Sigmoid colon (tissue), 6 donors: ENCODE measurements at regions not wholly inside any gene's neighbourhood (a gene's known extent, or its start where the extent isn't known, plus 50 kb on each side); places are given as distances from the start of the nearest gene placed in this dataset.

ENCODE experiments used
- DNase-seq: peaks from one replicate; pipeline ENCODE4 v3.0.0-alpha.2; 2019
- H3K27ac ChIP-seq, 4 donors: fragments of 200-600 bp; sonication (generic); one replicate each; pipeline ENCODE4 v1.5.1; 2016 to 2019; ENCODE audit warnings: mild to moderate bottlenecking in 1 of 4
- H3K27me3 ChIP-seq, 3 donors: fragments of 200-600 bp; sonication (generic); one replicate each; pipeline ENCODE4 v1.5.1; 2019; ENCODE audit warnings: mild to moderate bottlenecking in 1 of 3
- H3K36me3 ChIP-seq, 4 donors: fragments of 200-600 bp; sonication (generic); one replicate each; pipeline ENCODE4 v1.5.1; 2016 to 2019
- H3K4me1 ChIP-seq, 4 donors: fragments of 200-600 bp; sonication (generic); one replicate each; pipeline ENCODE4 v1.5.1; 2017 to 2019
- H3K4me3 ChIP-seq, 4 donors: fragments of 200-600 bp; sonication (generic); one replicate each; pipeline ENCODE4 v1.5.1; 2017 to 2019; ENCODE audit warnings: mild to moderate bottlenecking in 2 of 4, moderate library complexity in 1 of 4
- H3K9me3 ChIP-seq, 4 donors: fragments of 200-600 bp in 3 of 4; sonication (generic) in 3 of 4; one replicate each; pipeline versions ENCODE4 v1.5.1 to v1.6.1; 2013 to 2019
- EP300 ChIP-seq, 4 donors: sonication (generic); formaldehyde crosslinking; IDR thresholded peaks; one replicate each; pipeline ENCODE4 v1.6.1; 2017; ENCODE audit warnings: antibody characterized with exemption in 4 of 4
- POLR2A ChIP-seq, 2 donors: fragments of 450-650 bp; IDR thresholded peaks; one replicate each; pipeline ENCODE4 v1.6.1; 2016; ENCODE audit warnings: antibody characterized with exemption in 2 of 2, mild to moderate bottlenecking in 2 of 2, moderate library complexity in 2 of 2
- POLR2AphosphoS5 ChIP-seq, 4 donors: sonication (generic); formaldehyde crosslinking; IDR thresholded peaks; one replicate each; pipeline ENCODE4 v1.6.1; 2017; ENCODE audit warnings: antibody characterized with exemption in 4 of 4
- WGBS, 2 donors: extraction: QIAGEN DNeasy Blood & Tissue Kit; methylation state at CpG; one replicate each; pipeline ENCODE4 v1.1.7; 2013; 5-methylcytosine and 5-hydroxymethylcytosine counted together
- intact Hi-C: fragments of 100-400 bp; cut with DNase I; formaldehyde crosslinking; loops from one replicate; pipeline ENCODE4 v1.15.1; 2023
- TF ChIP-seq, protein P1 (sequence below), 4 experiments: fragments of 450-650 bp in 3 of 4; fragments of 200-600 bp in 1 of 4; IDR thresholded peaks; one replicate each; pipeline ENCODE4 v1.5.1; 2016 to 2019; ENCODE audit warnings: antibody characterized with exemption in 4 of 4, mild to moderate bottlenecking in 3 of 4, moderate library complexity in 2 of 4
- donor health status: healthy with polysubstance abuse.
- donor health status: healthy.

DNA sequence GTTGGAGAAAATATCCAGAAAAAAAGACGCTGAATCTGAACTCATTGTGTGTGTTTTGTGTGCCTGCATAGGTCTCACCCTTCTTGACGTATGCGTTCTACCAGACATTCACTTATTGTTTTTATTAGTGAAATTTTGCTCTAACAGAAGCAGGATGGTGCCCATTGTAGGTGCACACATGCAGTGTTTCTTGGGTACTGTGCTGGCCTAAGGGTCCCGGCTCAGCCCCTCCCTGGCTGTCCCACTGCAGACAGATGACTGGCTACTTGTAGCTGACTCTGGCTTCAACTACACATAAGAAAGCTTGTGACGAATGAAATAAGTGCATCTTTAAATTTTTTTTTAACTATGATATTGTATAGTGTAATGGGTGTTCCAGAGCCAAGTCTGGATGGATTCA lies 227.0 kb downstream of the CBLN1 start:
- DNase-seq, result no peak
- no peaks in the 10 kb centered on the region for H3K36me3 ChIP-seq
- H3K27ac ChIP-seq, result no peak overlapping the region
- intact Hi-C loops, result no loop called here
- H3K27me3 ChIP-seq, result no peaks in the 10 kb centered on the region
- 81 to 90% methylated on average over 5 of the region's 5 CpGs for WGBS, 2 donors
- H3K4me1 ChIP-seq, result peaks cover 0 to 22% (median 18%) of the 10 kb centered on the region in 4 donors
- TF ChIP-seq POLR2A (IDR thresholded peaks at IDR 0.05) (no peak), POLR2AphosphoS5 (IDR thresholded peaks at IDR 0.05) (no peak)
- H3K9me3 ChIP-seq, result no peaks in the 10 kb centered on the region
- H3K4me3 ChIP-seq, result no peak overlapping the region

DNA sequence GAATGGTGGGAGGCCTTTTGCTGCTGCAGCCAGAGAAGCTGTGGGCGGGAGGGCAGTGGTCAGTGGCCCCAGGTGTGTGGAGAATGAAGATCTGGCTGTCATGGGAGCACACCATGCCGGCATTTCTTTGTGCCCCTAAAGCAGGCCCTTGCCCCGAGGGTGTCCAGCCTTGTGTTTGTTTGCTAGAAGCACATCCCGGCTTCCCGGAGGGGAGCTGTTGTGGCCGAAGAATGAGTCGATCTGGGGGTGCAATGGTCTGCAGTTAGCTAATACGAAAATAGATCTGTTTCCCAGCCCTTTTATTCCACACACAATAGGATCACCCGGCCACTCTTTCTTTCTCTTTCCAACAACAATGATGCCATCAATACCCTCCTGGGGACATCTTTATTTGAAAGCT lies 228.8 kb downstream of the CBLN1 start:
- Histone ChIP-seq H3K4me1 (peaks cover 0 to 30% (median 22%) of the 10 kb centered on the region in 4 donors), H3K27me3 (no peaks in the 10 kb centered on the region), H3K36me3 (no peaks in the 10 kb centered on the region), H3K27ac (no peak overlapping the region), H3K4me3 (no peak overlapping the region), H3K9me3 (no peaks in the 10 kb centered on the region)
- no peak for DNase-seq
- intact Hi-C loops, result no loop called here
- no peak for TF ChIP-seq EP300 (IDR thresholded peaks at IDR 0.05)
- no peak for TF ChIP-seq POLR2AphosphoS5 (IDR thresholded peaks at IDR 0.05)
- no peak for TF ChIP-seq POLR2A (IDR thresholded peaks at IDR 0.05)
- TF ChIP-seq, protein P1, sequence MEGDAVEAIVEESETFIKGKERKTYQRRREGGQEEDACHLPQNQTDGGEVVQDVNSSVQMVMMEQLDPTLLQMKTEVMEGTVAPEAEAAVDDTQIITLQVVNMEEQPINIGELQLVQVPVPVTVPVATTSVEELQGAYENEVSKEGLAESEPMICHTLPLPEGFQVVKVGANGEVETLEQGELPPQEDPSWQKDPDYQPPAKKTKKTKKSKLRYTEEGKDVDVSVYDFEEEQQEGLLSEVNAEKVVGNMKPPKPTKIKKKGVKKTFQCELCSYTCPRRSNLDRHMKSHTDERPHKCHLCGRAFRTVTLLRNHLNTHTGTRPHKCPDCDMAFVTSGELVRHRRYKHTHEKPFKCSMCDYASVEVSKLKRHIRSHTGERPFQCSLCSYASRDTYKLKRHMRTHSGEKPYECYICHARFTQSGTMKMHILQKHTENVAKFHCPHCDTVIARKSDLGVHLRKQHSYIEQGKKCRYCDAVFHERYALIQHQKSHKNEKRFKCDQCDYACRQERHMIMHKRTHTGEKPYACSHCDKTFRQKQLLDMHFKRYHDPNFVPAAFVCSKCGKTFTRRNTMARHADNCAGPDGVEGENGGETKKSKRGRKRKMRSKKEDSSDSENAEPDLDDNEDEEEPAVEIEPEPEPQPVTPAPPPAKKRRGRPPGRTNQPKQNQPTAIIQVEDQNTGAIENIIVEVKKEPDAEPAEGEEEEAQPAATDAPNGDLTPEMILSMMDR (IDR thresholded peaks at IDR 0.05), result no peak
- WGBS, 2 donors, result 82 to 88% methylated on average over 9 of the region's 9 CpGs

DNA sequence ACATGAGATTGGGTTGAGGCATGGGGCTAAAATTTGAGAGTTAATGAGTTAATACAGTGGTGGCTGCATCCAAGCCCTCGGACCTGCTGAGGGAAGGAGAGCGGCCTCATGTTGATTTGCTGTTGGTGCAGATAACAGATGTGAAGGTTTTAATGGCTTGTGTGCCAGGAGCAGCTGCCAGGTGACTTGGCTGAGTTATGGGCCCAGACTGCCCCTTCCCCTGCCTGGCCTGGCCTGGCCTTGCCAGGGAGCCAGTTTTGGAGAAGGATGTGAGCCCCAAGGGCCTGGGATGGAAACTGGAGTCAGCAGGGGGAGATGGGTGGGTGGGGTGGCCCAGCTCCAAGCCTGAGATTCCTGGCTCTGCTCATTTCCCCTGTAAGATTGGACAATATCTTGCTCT lies 230.1 kb downstream of the CBLN1 start:
- Histone ChIP-seq H3K4me3 (no peak overlapping the region), H3K36me3 (no peaks in the 10 kb centered on the region), H3K27ac (peak overlapping the region in 2 of 4 donors; percentile 50 to 66), H3K27me3 (no peaks in the 10 kb centered on the region), H3K9me3 (no peaks in the 10 kb centered on the region), H3K4me1 (peaks cover 0 to 30% (median 22%) of the 10 kb centered on the region in 4 donors)
- 53 to 69% methylated on average over 2 of the region's 2 CpGs for WGBS, 2 donors
- TF ChIP-seq EP300 (IDR thresholded peaks at IDR 0.05) (no peak), POLR2AphosphoS5 (IDR thresholded peaks at IDR 0.05) (no peak), POLR2A (IDR thresholded peaks at IDR 0.05) (no peak)
- TF ChIP-seq, protein P1 (IDR thresholded peaks at IDR 0.05), result no peak
- DNase-seq, result no peak
- intact Hi-C loops, result no loop called here

DNA sequence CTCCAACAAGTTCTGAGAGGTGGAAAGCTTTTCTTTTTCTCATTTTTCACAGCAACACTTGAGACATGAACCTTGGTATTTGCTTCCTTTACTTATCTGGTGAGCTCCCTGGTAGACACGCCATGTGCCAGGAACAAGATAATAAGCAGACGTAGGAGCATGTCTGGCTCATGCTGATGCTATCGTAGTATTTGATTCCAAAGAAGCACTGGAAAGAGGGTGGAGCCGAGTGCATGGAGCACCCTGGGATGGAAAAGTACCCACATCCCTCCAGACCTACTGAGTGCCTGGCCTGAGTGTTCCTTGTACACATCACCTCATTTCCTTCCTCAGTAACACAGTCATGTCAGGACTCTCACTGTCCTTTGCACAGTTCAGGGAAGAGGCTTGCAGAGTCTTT lies 231.0 kb downstream of the CBLN1 start:
- Histone ChIP-seq H3K4me1 (peaks cover 0 to 30% (median 22%) of the 10 kb centered on the region in 4 donors), H3K4me3 (no peak overlapping the region), H3K27me3 (no peaks in the 10 kb centered on the region), H3K9me3 (no peaks in the 10 kb centered on the region), H3K36me3 (no peaks in the 10 kb centered on the region), H3K27ac (peak overlapping the region in 3 of 4 donors; percentile 50 to 66 (median 58))
- intact Hi-C loops, result no loop called here
- TF ChIP-seq POLR2AphosphoS5 (IDR thresholded peaks at IDR 0.05) (peak; percentile 52 to 87 (median 77)), POLR2A (IDR thresholded peaks at IDR 0.05) (no peak), EP300 (IDR thresholded peaks at IDR 0.05) (peak in 1 of 4 donors; percentile 66)
- TF ChIP-seq, protein P1 (IDR thresholded peaks at IDR 0.05), result no peak
- 81 to 84% methylated on average over 4 of the region's 4 CpGs for WGBS, 2 donors
- DNase-seq, result peak; percentile 66

DNA sequence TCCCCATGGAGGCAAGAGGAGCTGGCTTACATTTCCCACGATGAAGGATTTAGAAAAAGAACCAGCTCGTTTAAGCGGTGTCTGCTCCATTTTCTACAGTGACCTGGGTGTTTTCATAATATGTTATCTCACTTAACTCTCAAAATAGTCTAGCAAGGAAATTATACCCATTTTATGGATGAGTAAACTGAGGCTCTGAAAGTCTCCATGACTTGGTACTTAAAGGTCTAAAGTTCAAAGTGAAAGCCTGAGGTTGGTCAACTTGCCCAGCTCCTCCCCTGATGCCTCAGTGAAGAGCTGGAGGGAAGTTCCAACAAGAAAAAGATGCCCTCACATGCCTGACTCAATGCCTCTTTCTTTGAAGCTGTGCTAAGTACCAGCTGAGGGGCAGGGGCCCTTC lies 232.0 kb downstream of the CBLN1 start:
- DNase-seq, result no peak
- H3K4me3 ChIP-seq, result no peak overlapping the region
- H3K4me1 ChIP-seq, result peaks cover 0 to 30% (median 22%) of the 10 kb centered on the region in 4 donors
- intact Hi-C loops, result no loop called here
- no peaks in the 10 kb centered on the region for H3K36me3 ChIP-seq
- TF ChIP-seq POLR2AphosphoS5 (IDR thresholded peaks at IDR 0.05) (no peak), EP300 (IDR thresholded peaks at IDR 0.05) (no peak), POLR2A (IDR thresholded peaks at IDR 0.05) (no peak)
- TF ChIP-seq, protein P1 (IDR thresholded peaks at IDR 0.05), result no peak
- peak overlapping the region in 1 of 4 donors; percentile 66 for H3K27ac ChIP-seq
- H3K27me3 ChIP-seq, result no peaks in the 10 kb centered on the region
- H3K9me3 ChIP-seq, result no peaks in the 10 kb centered on the region
- WGBS, 2 donors, result 83 to 90% methylated on average over 3 of the region's 3 CpGs
